ENCODE measurements at regions not wholly inside any gene's neighbourhood (a gene's known extent, or its start where the extent isn't known, plus 50 kb on each side); places are given as distances from the start of the nearest gene placed in this dataset.

GRCh38 chr2:19600506-19600905, 242.1 kb upstream of the OSR1 start:
- no peak for DNase-seq (ENCODE audit: low read depth)

- DNase-seq (ENCODE audit: low read depth) = no peak
Observed at GRCh38 chr2:19598971-19599370, 240.5 kb upstream of the OSR1 start.

- no peak for DNase-seq (ENCODE audit: low read depth)
Observed at GRCh38 chr2:19592197-19592596, 233.8 kb upstream of the OSR1 start.

- no peak for DNase-seq (ENCODE audit: low read depth)
Observed at GRCh38 chr2:19589791-19590190, 231.4 kb upstream of the OSR1 start.

- DNase-seq (ENCODE audit: low read depth) = no peak
Observed at GRCh38 chr2:19580830-19581229, 222.4 kb upstream of the OSR1 start.

GRCh38 chr2:19580264-19580663, 221.8 kb upstream of the OSR1 start:
- no peak for DNase-seq (ENCODE audit: low read depth)

- no peak for DNase-seq (ENCODE audit: low read depth)
Observed at GRCh38 chr2:19579461-19579860, 221.0 kb upstream of the OSR1 start.

- no peak for DNase-seq (ENCODE audit: low read depth)
Observed at GRCh38 chr2:19577723-19578122, 219.3 kb upstream of the OSR1 start.

GRCh38 chr2:19576411-19576810, 218.0 kb upstream of the OSR1 start:
- no peak for DNase-seq (ENCODE audit: low read depth)

GRCh38 chr2:19575641-19576040, 217.2 kb upstream of the OSR1 start:
- no peak for DNase-seq (ENCODE audit: low read depth)

GRCh38 chr2:19574778-19575260, 216.4 kb upstream of the OSR1 start:
- DNase-seq (ENCODE audit: low read depth) = no peak

- no peak for DNase-seq (ENCODE audit: low read depth)
Observed at GRCh38 chr2:19573784-19574183, 215.4 kb upstream of the OSR1 start.

GRCh38 chr2:19571773-19572172, 213.3 kb upstream of the OSR1 start:
- no peak for DNase-seq (ENCODE audit: low read depth)

GRCh38 chr2:19569300-19569791, 210.9 kb upstream of the OSR1 start:
- no peak for DNase-seq (ENCODE audit: low read depth)

GRCh38 chr2:19568809-19569208, 210.4 kb upstream of the OSR1 start:
- no peak for DNase-seq (ENCODE audit: low read depth)

- DNase-seq (ENCODE audit: low read depth) = no peak
Observed at GRCh38 chr2:19560785-19561184, 202.4 kb upstream of the OSR1 start.

- DNase-seq (ENCODE audit: low read depth) = no peak
Observed at GRCh38 chr2:19559596-19560240, 201.3 kb upstream of the OSR1 start.

GRCh38 chr2:19556648-19557047, 198.2 kb upstream of the OSR1 start:
- no peak for DNase-seq (ENCODE audit: low read depth)

- no peak for DNase-seq (ENCODE audit: low read depth)
Observed at GRCh38 chr2:19554520-19554919, 196.1 kb upstream of the OSR1 start.

- DNase-seq (ENCODE audit: low read depth) = no peak
Observed at GRCh38 chr2:19552270-19552669, 193.8 kb upstream of the OSR1 start.

- DNase-seq (ENCODE audit: low read depth) = no peak
Observed at GRCh38 chr2:19550750-19551149, 192.3 kb upstream of the OSR1 start.

GRCh38 chr2:19549821-19550220, 191.4 kb upstream of the OSR1 start:
- DNase-seq (ENCODE audit: low read depth) = no peak

GRCh38 chr2:19548116-19548515, 189.7 kb upstream of the OSR1 start:
- no peak for DNase-seq (ENCODE audit: low read depth)

- DNase-seq (ENCODE audit: low read depth) = no peak
Observed at GRCh38 chr2:19547321-19547720, 188.9 kb upstream of the OSR1 start.

All from activated T-cell treated with anti-CD3 and anti-CD28 coated beads for 24 hours (primary cell).